ENCODE measurements at regions not wholly inside any gene's neighbourhood (a gene's known extent, or its start where the extent isn't known, plus 50 kb on each side); places are given as distances from the start of the nearest gene placed in this dataset.
"Not testable (repeated sequence)": the region's sequence is repeated elsewhere in the genome, so short reads cannot be mapped to it uniquely, and the experiment has no call there.

- DNase-seq = no peak
Measured at GRCh38 chr13:109309625-109310363, 476.6 kb downstream of the IRS2 start.

DNA sequence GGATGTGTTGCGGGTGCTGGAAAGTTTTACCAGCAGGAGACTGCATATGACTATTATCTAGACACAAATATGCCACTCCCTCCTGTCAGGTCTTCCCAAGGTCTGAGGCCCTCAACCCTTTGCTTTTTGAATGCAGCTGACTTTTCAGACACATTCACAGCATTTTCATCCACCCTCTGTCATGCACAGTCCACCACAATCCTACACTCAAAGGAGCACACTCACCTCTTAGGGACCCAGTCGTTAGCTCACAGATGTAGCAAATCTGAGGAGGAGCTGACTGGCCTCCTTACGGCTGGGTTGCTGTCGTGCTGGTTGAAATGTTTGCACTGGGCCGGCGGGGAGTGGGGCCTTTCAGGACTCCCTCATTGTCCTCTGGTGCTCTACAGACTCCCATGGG lies 479.4 kb downstream of the IRS2 start:
- DNase-seq = no peak

- no peak for DNase-seq
Measured at GRCh38 chr13:109301726-109302125, 484.7 kb downstream of the IRS2 start.

- DNase-seq = no peak
Measured at GRCh38 chr13:109301276-109301675, 485.1 kb downstream of the IRS2 start.

GRCh38 chr13:109297628-109298027 lies 488.8 kb downstream of the IRS2 start:
- DNase-seq = no peak

GRCh38 chr13:109293166-109293565 lies 493.2 kb downstream of the IRS2 start:
- no peak for DNase-seq

DNA sequence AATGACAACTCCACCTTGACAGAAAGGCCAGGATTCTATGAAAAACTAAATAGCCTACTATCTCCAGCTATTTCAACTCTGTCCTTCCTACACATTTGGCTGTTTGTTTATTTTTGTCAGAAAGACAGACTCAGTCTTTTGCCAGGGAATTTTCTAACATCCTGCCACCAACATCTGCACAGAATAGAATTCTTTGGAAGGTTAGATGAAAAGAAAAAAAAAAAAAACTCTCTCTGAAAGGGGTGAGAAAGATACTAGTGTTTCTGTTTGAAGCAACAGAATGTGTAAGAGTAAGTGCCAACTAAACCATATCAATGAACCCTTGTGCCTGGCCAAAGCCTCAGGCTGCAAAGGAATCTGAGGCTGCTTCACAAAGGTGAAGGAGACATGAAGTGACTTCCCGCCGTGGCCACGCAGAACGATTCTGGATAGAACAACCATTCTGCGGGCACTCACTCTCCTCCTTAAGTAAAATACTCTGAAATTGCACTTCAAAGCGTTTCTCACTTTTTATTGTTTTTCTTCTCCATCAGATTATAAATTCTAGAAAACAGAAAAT lies 498.2 kb downstream of the IRS2 start:
- DNase-seq = no peak

- DNase-seq = no peak
Measured at GRCh38 chr13:109287553-109287952, 498.8 kb downstream of the IRS2 start.

DNA sequence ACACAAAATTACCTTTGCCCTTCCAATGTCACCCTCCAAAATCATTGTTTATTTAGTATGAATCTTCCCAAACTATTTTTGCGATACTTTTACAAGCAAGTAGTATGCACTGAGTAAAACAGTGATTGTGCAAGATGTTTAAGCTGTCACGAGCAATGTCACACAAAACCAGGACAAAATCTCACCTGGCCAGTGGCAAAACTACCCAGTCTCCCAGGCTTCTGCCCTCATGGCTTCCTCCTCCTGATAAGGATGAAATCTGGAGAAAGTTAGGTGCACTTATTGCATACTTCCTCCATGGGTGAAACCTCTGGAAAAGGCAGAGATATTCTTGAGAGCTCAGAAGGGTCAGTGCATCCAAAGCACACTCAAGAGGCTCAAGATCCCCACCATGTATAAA lies 500.8 kb downstream of the IRS2 start:
- DNase-seq = no peak

- DNase-seq = no peak
Measured at GRCh38 chr13:109281903-109282635, 504.3 kb downstream of the IRS2 start.

- no peak for DNase-seq
Measured at GRCh38 chr13:109281017-109281902, 505.1 kb downstream of the IRS2 start.

GRCh38 chr13:109276261-109276660 lies 510.1 kb downstream of the IRS2 start:
- DNase-seq = no peak

DNA sequence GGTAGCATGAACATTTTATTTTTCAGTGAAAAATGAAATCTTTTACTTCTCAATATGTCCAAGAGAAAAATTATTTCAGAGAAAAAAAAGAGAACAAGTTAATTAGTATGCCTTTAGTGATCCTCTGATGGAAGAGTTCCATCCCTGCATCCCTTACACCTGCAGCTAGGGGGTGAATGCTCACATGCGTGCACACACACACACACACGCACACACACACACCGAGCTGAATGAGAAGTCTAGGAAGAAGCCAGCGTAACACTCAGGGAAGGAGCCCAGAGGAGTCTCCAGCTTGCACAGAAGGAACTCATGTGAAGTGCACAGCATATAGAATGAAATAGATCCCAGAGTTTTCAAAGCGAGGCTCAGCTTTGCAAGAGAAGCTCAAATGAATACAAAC lies 510.5 kb downstream of the IRS2 start:
- DNase-seq = no peak

DNA sequence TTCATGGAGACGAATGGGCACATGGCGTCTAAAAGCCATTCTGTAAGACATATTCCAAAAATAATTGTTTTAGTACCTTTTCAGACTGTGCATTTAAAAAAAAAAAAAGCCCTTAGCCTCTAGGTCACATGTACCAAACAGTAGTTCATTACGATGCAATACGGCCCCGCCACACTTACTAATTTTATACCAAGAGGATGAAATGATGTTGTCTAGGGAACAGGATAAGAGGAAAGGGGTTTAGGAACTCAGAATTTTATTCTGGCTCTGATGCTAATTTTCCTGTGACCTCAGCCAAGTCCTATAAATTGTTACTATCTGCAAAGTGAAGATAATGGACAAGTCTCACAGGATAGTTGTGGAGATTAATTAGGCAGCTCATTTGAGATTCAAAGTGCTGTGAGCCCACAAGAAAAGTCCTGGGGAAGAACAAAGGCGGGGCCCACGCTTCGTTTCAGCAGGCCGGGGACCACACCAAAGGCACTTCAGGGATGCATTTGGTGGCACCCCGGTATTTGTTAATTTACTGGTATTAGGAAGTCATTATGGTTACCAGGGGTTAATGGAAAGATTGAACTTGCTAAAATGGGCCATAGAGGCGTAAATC lies 511.1 kb downstream of the IRS2 start:
- no peak for DNase-seq

- DNase-seq = no peak
Measured at GRCh38 chr13:109274188-109274821, 512.1 kb downstream of the IRS2 start.

- DNase-seq = no peak
Measured at GRCh38 chr13:109273326-109273751, 513.0 kb downstream of the IRS2 start.

DNA sequence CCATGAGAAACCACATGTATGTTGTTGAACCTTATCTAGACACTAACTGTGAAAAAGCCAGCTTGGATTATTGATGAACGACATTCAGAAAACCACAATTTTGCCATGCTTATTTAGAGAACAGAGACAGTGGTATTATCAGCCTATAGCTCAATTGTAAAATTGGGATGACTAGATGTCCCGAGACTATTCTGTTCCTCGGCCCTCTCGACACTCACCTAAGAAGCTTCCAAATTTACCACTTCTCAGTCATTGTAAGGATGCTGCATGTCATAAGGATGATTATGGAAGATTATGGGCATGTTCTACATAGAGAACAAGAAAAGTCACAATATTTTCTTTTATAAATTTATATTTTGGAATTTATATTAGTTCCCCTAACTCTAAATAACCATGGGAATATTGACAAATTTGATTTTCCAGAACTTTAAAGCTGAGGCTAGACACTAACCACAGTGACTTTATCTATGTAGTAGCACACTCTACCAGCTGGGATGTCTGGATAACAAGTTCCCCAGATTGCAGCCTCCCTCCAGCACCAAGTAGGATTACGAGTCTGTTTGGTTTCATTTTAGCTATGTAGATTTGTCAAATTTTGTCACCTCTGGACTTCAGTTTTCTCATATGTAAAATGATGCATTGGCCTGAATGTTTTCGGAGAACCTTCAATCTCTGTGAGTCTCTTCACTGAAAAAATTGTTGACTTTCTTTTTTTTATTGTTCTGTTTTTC lies 513.6 kb downstream of the IRS2 start:
- no peak for DNase-seq

DNA sequence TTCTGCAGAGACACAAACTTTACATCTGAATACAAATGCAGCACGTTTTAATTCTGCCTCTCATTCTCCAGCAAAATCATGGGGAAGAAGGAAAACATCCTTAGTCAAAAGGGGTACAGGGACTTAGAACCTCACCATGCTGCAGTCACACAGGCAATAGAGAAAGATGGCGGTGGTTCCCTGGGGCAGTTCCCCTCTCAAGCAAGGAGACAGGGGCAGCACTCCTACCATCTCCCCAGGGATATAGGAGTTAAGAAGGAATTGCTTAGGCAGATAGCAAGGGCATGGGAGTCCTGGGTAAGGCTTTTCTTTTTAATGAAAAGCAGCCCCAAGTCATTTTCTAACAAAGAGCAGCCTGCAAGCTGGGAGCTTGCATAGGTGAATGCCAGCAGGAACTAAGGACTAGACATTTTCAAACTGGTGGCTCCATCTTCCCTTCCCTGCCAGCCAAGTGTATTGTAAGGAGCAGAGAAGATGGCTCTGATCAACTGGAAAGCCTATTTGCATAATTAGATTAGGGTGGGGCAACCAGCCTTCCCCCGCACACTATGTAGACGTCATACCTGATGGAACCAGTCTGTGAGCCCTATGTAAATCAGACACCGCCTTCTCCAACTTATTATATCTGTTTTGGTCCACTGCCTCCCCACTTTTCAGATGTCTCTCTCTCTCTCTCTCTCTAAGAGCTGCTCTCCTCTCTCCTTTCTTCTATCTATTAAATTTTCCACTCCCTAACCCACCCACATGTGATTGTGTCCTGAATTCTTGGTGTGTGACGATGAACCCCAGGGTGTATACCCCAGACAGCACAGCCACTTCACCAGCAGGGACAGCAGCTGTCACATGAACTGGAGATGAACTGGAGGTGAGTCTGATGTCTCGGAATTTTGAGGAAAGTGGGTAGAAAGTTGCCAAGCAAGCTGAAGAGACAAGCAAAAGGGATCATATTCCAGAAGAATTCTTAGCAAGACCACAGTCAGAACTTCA lies 514.5 kb downstream of the IRS2 start:
- no peak for DNase-seq

- no peak for DNase-seq
Measured at GRCh38 chr13:109271061-109271460, 515.3 kb downstream of the IRS2 start.

DNA sequence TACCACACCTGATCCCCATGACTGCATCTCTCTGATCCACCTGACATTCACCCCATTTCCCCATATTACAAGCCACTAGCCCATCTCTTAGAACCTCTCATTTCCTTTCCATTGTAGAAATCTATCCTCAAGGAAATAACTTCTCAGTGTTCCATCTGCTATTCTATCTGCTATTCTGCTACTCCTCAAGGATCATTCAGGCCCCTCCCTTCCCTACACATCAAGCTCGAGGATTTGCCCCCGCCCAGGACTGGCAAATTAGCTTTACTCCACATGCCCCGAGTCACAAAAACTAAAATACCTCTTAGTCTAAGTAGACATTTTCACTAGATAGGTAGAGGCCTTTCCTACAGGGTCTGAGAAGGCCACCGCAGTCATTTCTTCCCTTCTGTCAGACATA lies 517.0 kb downstream of the IRS2 start:
- not testable (repeated sequence) for DNase-seq
